ENCODE measurements at regions not wholly inside any gene's neighbourhood (a gene's known extent, or its start where the extent isn't known, plus 50 kb on each side); places are given as distances from the start of the nearest gene placed in this dataset.

DNA sequence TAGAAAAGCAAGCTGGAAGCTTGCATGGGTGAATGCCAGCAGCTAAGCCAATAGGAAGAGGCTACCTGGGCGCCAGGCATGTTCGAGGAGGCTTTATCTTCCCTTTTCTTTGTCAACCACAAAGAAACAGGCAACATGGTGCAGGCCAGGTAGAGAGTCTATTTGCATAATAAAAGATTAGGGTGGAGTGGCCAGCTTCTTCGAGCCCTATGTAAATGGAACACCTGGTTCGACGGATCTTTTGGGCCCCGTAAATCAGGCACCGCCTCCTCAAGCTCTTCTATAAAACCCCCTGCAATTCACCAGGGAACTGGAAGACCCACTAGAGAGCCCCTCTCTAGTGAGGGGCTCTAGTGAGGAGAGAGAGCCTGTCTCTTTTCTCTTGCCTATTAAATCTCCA, 1106.2 kb upstream of the CELF2 start:
- intact Hi-C loops (cut with micrococcal nuclease) = no loop called here
- no peaks in the 10 kb centered on the region for H3K27me3 Mint-ChIP-seq (ENCODE audit: low read depth in 2 of 2)
- no peak for DNase-seq
- no peak overlapping the region for H3K27ac Mint-ChIP-seq
- ATAC-seq = no peak
- no peaks in the 10 kb centered on the region for H3K9me3 ChIP-seq (ENCODE audit: control insufficient read depth, insufficient read depth, low read length)
- WGBS (ENCODE audit: insufficient coverage) = 89% methylated on average over 6 of the region's 7 CpGs
- no peaks in the 10 kb centered on the region for H3K27me3 ChIP-seq (ENCODE audit: control insufficient read depth, insufficient read depth, low read length)
- no peaks in the 10 kb centered on the region for H3K36me3 ChIP-seq (ENCODE audit: control insufficient read depth, insufficient read depth, low read length)
- no peaks in the 10 kb centered on the region for H3K4me1 ChIP-seq (ENCODE audit: control insufficient read depth, insufficient read depth, low read length)
- no peaks in the 10 kb centered on the region for H3K36me3 Mint-ChIP-seq
- no peak overlapping the region for H3K27ac ChIP-seq (ENCODE audit: low read length)
- H3K4me3 Mint-ChIP-seq = no peak overlapping the region
- TF ChIP-seq, protein P1, sequence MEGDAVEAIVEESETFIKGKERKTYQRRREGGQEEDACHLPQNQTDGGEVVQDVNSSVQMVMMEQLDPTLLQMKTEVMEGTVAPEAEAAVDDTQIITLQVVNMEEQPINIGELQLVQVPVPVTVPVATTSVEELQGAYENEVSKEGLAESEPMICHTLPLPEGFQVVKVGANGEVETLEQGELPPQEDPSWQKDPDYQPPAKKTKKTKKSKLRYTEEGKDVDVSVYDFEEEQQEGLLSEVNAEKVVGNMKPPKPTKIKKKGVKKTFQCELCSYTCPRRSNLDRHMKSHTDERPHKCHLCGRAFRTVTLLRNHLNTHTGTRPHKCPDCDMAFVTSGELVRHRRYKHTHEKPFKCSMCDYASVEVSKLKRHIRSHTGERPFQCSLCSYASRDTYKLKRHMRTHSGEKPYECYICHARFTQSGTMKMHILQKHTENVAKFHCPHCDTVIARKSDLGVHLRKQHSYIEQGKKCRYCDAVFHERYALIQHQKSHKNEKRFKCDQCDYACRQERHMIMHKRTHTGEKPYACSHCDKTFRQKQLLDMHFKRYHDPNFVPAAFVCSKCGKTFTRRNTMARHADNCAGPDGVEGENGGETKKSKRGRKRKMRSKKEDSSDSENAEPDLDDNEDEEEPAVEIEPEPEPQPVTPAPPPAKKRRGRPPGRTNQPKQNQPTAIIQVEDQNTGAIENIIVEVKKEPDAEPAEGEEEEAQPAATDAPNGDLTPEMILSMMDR (IDR thresholded peaks at IDR 0.05) = no peak
- no peaks in the 10 kb centered on the region for H3K4me1 Mint-ChIP-seq
- peaks cover 2 to 6% of the 10 kb centered on the region in 2 donors for H3K9me3 Mint-ChIP-seq
- H3K4me3 ChIP-seq (ENCODE audit: low read length) = no peak overlapping the region

DNA sequence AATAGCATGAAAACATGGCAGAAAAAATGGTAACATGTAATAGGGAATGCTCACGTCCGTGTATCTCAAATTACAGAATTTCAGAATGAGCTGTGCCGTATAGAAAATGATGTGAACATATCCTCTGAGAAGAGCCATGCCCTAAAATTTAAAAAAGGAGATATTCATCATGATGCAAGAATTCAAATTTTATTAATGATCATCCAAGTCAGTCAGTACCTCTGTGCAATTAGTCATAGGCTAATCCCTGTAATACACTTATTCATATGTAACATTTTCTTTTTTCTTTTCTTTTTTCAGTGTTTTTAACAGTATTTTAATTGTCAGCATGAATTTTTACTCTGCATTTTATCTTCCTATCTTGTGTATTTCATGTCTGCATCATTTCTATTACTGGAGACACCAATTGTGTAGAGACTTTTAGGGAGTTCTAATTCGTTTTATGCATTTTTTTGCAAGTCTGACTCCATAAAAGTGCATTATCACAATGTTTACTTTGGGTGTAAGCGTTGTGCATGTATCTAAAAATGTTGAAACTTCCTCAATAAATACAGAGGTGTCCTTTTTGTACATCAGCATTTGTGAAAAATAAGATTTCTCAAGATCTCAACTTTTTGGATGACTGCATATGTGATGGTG, 1103.7 kb upstream of the CELF2 start:
- Histone ChIP-seq H3K9me3 (ENCODE audit: control insufficient read depth, insufficient read depth, low read length) (no peaks in the 10 kb centered on the region), H3K4me1 (ENCODE audit: control insufficient read depth, insufficient read depth, low read length) (no peaks in the 10 kb centered on the region), H3K4me3 (ENCODE audit: low read length) (no peak overlapping the region), H3K36me3 (ENCODE audit: control insufficient read depth, insufficient read depth, low read length) (no peaks in the 10 kb centered on the region), H3K27ac (ENCODE audit: low read length) (no peak overlapping the region), H3K27me3 (ENCODE audit: control insufficient read depth, insufficient read depth, low read length) (no peaks in the 10 kb centered on the region)
- no peak overlapping the region for H3K27ac Mint-ChIP-seq
- TF ChIP-seq, protein P1 (IDR thresholded peaks at IDR 0.05) = no peak
- 78% methylated on average over 3 of the region's 5 CpGs for WGBS (ENCODE audit: insufficient coverage)
- peaks cover 4 to 10% of the 10 kb centered on the region in 2 donors for H3K9me3 Mint-ChIP-seq
- DNase-seq (no peak), ATAC-seq (no peak)
- no peaks in the 10 kb centered on the region for H3K36me3 Mint-ChIP-seq
- no peak overlapping the region for H3K4me3 Mint-ChIP-seq
- no peaks in the 10 kb centered on the region for H3K4me1 Mint-ChIP-seq
- H3K27me3 Mint-ChIP-seq (ENCODE audit: low read depth in 2 of 2) = no peaks in the 10 kb centered on the region
- intact Hi-C loops (cut with micrococcal nuclease) = no loop called here

DNA sequence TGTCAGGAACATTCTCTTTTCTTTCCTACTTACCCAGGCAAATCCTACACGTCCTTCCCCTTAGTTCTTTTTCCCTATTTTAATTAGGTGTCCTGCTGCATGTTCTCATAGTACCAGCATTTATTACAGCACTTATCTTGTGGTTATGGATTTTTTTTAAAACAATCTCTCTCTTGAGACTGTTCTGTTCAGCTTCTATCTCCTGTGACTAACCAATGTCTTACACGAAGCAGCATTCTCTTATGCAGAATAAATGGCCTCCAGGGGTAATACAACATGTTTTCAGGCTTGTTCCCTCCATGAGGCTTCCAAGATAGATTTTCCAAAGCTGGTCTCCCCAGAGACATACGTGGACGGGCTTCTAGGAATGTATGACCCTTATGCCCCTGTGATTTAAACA, 1096.1 kb upstream of the CELF2 start:
- ATAC-seq (no peak), DNase-seq (no peak)
- 50% methylated on average over 4 of the region's 4 CpGs for WGBS (ENCODE audit: insufficient coverage)
- no peaks in the 10 kb centered on the region for H3K4me1 ChIP-seq (ENCODE audit: control insufficient read depth, insufficient read depth, low read length)
- H3K27me3 ChIP-seq (ENCODE audit: control insufficient read depth, insufficient read depth, low read length) = no peaks in the 10 kb centered on the region
- intact Hi-C loops (cut with micrococcal nuclease) = no loop called here
- H3K9me3 Mint-ChIP-seq = peaks cover 10 to 18% of the 10 kb centered on the region in 2 donors
- no peaks in the 10 kb centered on the region for H3K4me1 Mint-ChIP-seq
- no peaks in the 10 kb centered on the region for H3K36me3 ChIP-seq (ENCODE audit: control insufficient read depth, insufficient read depth, low read length)
- H3K4me3 Mint-ChIP-seq = no peak overlapping the region
- H3K27ac ChIP-seq (ENCODE audit: low read length) = no peak overlapping the region
- H3K27me3 Mint-ChIP-seq (ENCODE audit: low read depth in 2 of 2) = no peaks in the 10 kb centered on the region
- no peak overlapping the region for H3K4me3 ChIP-seq (ENCODE audit: low read length)
- H3K36me3 Mint-ChIP-seq = no peaks in the 10 kb centered on the region
- H3K27ac Mint-ChIP-seq = no peak overlapping the region
- no peaks in the 10 kb centered on the region for H3K9me3 ChIP-seq (ENCODE audit: control insufficient read depth, insufficient read depth, low read length)
- TF ChIP-seq, protein P1 (IDR thresholded peaks at IDR 0.05) = no peak
